ENCODE measurements at regions not wholly inside any gene's neighbourhood (a gene's known extent, or its start where the extent isn't known, plus 50 kb on each side); places are given as distances from the start of the nearest gene placed in this dataset.

DNA sequence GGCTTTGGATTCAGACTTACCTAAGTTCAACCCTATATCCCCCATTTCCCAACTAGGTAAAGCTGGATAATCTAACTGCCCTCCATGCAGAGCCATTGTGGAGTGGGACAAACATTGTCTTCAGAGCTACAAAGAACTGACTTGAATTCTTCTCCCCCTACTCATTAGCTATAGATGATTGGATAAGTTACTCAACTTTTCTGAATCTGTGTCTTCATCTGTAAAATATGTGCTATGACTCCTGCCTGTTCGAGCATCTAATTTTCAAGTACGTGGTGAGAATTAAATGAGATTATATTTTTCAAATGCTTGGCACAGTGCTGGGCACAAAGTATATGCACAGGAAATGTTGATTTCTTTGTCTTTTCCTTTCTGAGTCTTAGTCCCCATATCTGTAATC is 240.3 kb upstream of the TCF21 start:
- peaks cover 2% of the 10 kb centered on the region for H3K4me1 ChIP-seq (ENCODE audit: control insufficient read depth, extremely low read depth, insufficient read depth, low read length)
- peak in 1 of 2 donors; percentile 64 for DNase-seq (ENCODE audit: low read depth in 2 of 2)
- no peak overlapping the region for H3K4me2 ChIP-seq (ENCODE audit: extremely low read depth, insufficient read depth, low read length)
- no peak overlapping the region for H3K27ac ChIP-seq (ENCODE audit: insufficient read depth, low read length)
- no peaks in the 10 kb centered on the region for H4K20me1 ChIP-seq (ENCODE audit: control insufficient read depth, extremely low read depth, insufficient read depth, low read length)
- H3K27me3 ChIP-seq (ENCODE audit: control insufficient read depth, insufficient read depth, low read length), result no peaks in the 10 kb centered on the region
- H3K9ac ChIP-seq (ENCODE audit: insufficient read depth, low read length), result no peak overlapping the region
- TF ChIP-seq EZH2 (IDR thresholded peaks at IDR 0.05; ENCODE audit: low read length, missing control alignments), result no peak
- TF ChIP-seq, protein P1, sequence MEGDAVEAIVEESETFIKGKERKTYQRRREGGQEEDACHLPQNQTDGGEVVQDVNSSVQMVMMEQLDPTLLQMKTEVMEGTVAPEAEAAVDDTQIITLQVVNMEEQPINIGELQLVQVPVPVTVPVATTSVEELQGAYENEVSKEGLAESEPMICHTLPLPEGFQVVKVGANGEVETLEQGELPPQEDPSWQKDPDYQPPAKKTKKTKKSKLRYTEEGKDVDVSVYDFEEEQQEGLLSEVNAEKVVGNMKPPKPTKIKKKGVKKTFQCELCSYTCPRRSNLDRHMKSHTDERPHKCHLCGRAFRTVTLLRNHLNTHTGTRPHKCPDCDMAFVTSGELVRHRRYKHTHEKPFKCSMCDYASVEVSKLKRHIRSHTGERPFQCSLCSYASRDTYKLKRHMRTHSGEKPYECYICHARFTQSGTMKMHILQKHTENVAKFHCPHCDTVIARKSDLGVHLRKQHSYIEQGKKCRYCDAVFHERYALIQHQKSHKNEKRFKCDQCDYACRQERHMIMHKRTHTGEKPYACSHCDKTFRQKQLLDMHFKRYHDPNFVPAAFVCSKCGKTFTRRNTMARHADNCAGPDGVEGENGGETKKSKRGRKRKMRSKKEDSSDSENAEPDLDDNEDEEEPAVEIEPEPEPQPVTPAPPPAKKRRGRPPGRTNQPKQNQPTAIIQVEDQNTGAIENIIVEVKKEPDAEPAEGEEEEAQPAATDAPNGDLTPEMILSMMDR (conservative IDR thresholded peaks at IDR 0.05 in 1 of 2, IDR thresholded peaks at IDR 0.05 in 1 of 2; ENCODE audit: low read depth in 1 of 2, low read length in 2 of 2), result no peak
- H3K79me2 ChIP-seq (ENCODE audit: control insufficient read depth, insufficient read depth, low read length), result no peaks in the 10 kb centered on the region
- no peak overlapping the region for H3K4me3 ChIP-seq (replicated peaks in 1 of 4; ENCODE audit: control extremely low read depth in 1 of 4, insufficient read depth in 1 of 4, low read depth in 3 of 4, low read length in 4 of 4)
- H3K9me3 ChIP-seq (ENCODE audit: control insufficient read depth, insufficient read depth, low read depth, low read length), result no peaks in the 10 kb centered on the region
- H2AFZ ChIP-seq (ENCODE audit: low read length), result no peak overlapping the region
- no peaks in the 10 kb centered on the region for H3K36me3 ChIP-seq (ENCODE audit: control insufficient read depth, insufficient read depth, low read length)

DNA sequence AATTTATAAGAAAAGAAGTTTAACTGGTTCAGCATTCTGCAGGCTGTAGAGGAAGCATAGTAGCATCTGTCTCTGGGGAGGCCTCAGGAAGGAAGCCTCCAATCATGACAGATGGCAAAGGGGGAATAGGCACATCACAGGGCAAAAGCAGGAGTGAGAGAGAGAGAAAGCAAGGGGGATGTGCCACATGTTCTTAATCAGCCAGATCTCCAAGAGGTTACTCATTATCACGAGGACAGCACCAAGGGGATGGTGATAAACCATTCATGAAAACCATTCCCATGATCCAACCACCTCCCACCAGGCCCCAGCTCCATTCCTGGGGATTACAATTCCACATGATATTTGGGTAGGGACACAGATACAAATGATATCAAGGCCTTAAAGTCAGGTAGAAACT is 217.5 kb upstream of the TCF21 start:
- Histone ChIP-seq H3K79me2 (ENCODE audit: control insufficient read depth, insufficient read depth, low read length) (no peaks in the 10 kb centered on the region), H3K9me3 (ENCODE audit: control insufficient read depth, insufficient read depth, low read depth, low read length) (no peaks in the 10 kb centered on the region), H3K4me3 (replicated peaks in 1 of 4; ENCODE audit: control extremely low read depth in 1 of 4, insufficient read depth in 1 of 4, low read depth in 3 of 4, low read length in 4 of 4) (no peak overlapping the region), H3K4me1 (ENCODE audit: control insufficient read depth, extremely low read depth, insufficient read depth, low read length) (no peaks in the 10 kb centered on the region), H3K27me3 (ENCODE audit: control insufficient read depth, insufficient read depth, low read length) (no peaks in the 10 kb centered on the region), H2AFZ (ENCODE audit: low read length) (no peak overlapping the region), H3K36me3 (ENCODE audit: control insufficient read depth, insufficient read depth, low read length) (no peaks in the 10 kb centered on the region), H3K4me2 (ENCODE audit: extremely low read depth, insufficient read depth, low read length) (no peak overlapping the region), H3K27ac (ENCODE audit: insufficient read depth, low read length) (no peak overlapping the region), H3K9ac (ENCODE audit: insufficient read depth, low read length) (no peak overlapping the region), H4K20me1 (ENCODE audit: control insufficient read depth, extremely low read depth, insufficient read depth, low read length) (no peaks in the 10 kb centered on the region)
- no peak for DNase-seq (ENCODE audit: low read depth in 2 of 2)
- TF ChIP-seq EZH2 (IDR thresholded peaks at IDR 0.05; ENCODE audit: low read length, missing control alignments), result no peak
- TF ChIP-seq, protein P1 (conservative IDR thresholded peaks at IDR 0.05 in 1 of 2, IDR thresholded peaks at IDR 0.05 in 1 of 2; ENCODE audit: low read depth in 1 of 2, low read length in 2 of 2), result no peak

DNA sequence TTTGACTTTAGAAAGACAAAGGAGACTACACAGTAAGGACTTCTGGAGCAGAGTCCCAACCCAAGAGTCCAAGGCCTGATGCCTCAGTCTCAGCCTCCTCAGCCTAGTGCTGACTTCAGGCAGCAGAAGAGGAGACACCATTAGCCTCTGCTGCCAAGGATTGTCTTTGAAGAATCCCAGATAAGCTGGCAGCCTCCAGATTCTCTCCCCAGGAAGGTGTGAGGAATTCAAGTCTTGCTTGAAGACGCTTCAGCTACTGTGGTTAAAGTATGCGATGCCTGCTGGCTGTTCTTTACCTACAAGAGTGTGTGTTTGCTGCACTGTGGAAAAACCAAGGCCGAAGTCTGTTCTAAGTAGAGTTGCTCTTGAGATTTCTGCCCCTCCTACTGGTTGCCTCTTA is 215.9 kb upstream of the TCF21 start:
- H3K4me3 ChIP-seq (replicated peaks in 1 of 4; ENCODE audit: control extremely low read depth in 1 of 4, insufficient read depth in 1 of 4, low read depth in 3 of 4, low read length in 4 of 4), result no peak overlapping the region
- H3K4me2 ChIP-seq (ENCODE audit: extremely low read depth, insufficient read depth, low read length), result no peak overlapping the region
- TF ChIP-seq, protein P1 (conservative IDR thresholded peaks at IDR 0.05 in 1 of 2, IDR thresholded peaks at IDR 0.05 in 1 of 2; ENCODE audit: low read depth in 1 of 2, low read length in 2 of 2), result no peak
- TF ChIP-seq EZH2 (IDR thresholded peaks at IDR 0.05; ENCODE audit: low read length, missing control alignments), result no peak
- no peak overlapping the region for H3K27ac ChIP-seq (ENCODE audit: insufficient read depth, low read length)
- no peak overlapping the region for H3K9ac ChIP-seq (ENCODE audit: insufficient read depth, low read length)
- H3K79me2 ChIP-seq (ENCODE audit: control insufficient read depth, insufficient read depth, low read length), result no peaks in the 10 kb centered on the region
- H3K4me1 ChIP-seq (ENCODE audit: control insufficient read depth, extremely low read depth, insufficient read depth, low read length), result no peaks in the 10 kb centered on the region
- no peaks in the 10 kb centered on the region for H3K9me3 ChIP-seq (ENCODE audit: control insufficient read depth, insufficient read depth, low read depth, low read length)
- no peaks in the 10 kb centered on the region for H3K36me3 ChIP-seq (ENCODE audit: control insufficient read depth, insufficient read depth, low read length)
- H4K20me1 ChIP-seq (ENCODE audit: control insufficient read depth, extremely low read depth, insufficient read depth, low read length), result no peaks in the 10 kb centered on the region
- no peaks in the 10 kb centered on the region for H3K27me3 ChIP-seq (ENCODE audit: control insufficient read depth, insufficient read depth, low read length)
- no peak for DNase-seq (ENCODE audit: low read depth in 2 of 2)
- H2AFZ ChIP-seq (ENCODE audit: low read length), result no peak overlapping the region

Measured in fibroblast of lung (primary cell).